ENCODE measurements at regions not wholly inside any gene's neighbourhood (a gene's known extent, or its start where the extent isn't known, plus 50 kb on each side); places are given as distances from the start of the nearest gene placed in this dataset.

DNA sequence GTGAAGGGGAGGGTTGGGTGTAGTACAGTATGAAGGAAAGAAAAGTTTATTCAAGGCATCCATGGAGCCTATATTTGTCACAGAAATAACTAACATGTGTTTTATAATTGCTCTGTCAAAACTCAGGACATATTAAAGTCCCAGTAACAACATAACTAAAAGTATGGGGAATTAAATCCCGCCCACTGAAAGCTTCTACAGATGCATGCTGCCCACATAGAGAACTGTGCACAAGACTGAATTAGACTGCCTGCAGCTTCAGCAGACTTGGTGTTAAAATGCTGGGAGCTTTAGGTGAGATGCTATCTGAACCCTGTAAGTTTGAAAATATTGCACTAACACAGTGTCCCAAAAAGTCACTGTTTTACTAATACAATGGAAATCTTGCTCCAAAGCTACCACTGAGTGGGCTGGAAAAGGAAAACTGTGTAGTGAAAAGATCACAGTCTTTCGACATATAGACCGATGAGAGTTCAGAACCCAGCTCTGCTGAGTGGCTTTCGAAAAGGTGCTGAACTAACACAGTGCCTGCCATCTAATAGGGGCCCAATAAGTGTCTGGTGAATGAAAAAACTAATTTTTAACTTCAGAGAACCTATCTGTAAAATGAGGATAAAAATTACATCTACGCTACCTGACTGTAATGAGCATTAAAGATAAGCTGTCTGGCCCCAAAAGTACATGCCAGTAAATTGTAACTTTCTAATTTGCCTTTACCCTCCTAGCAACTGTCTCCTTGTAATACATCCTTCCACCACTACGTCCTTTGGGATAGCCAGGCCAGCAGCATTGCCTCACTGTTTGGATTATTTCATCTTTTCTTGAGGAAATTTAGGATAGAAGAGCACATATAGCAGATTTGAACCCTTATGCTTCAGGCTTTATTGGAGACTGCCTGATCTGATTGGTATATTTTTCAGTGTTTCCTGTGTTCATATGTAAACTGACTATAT is 237.6 kb downstream of the BCAT1 start:
- TF ChIP-seq CTCF (conservative IDR thresholded peaks at IDR 0.05; ENCODE audit: low read depth, low read length): no peak
- TF ChIP-seq EZH2 (IDR thresholded peaks at IDR 0.05; ENCODE audit: low read length, unreplicated experiment): no peak

Measured in PC-3 (cell line).